H9 (cell line): ENCODE measurements at regions not wholly inside any gene's neighbourhood (a gene's known extent, or its start where the extent isn't known, plus 50 kb on each side); places are given as distances from the start of the nearest gene placed in this dataset.

Source experiments
- DNase-seq: peaks from one replicate; pipeline ENCODE4 v3.0.0-alpha.2; 2017
- H2AFZ ChIP-seq: one replicate; pipeline ENCODE4 v1.6.1; 2013; ENCODE audit warnings: mild to moderate bottlenecking, low read length, control low read depth, moderate library complexity
- H2AK5ac ChIP-seq: 2 replicates; pipeline ENCODE4 v1.6.1; 2013; ENCODE audit warnings: low read length, control low read depth, mixed read lengths; ENCODE audit not compliant: insufficient read length
- H2BK120ac ChIP-seq: one replicate; pipeline ENCODE4 v1.6.1; 2013; ENCODE audit warnings: low read depth, mild to moderate bottlenecking, low read length, control low read depth, inconsistent platforms; ENCODE audit not compliant: poor library complexity, severe bottlenecking
- H2BK12ac ChIP-seq: 2 replicates; pipeline ENCODE4 v1.6.1; 2013; ENCODE audit warnings: low read length, control low read depth, mixed read lengths, low read depth; ENCODE audit not compliant: insufficient read length
- H2BK15ac ChIP-seq: 2 replicates; pipeline ENCODE4 v1.6.1; 2013; ENCODE audit warnings: low read depth, low read length, control low read depth
- H2BK20ac ChIP-seq: one replicate; pipeline ENCODE4 v1.6.1; 2013; ENCODE audit warnings: low read depth, mild to moderate bottlenecking, low read length, control low read depth, inconsistent platforms; ENCODE audit not compliant: poor library complexity, severe bottlenecking
- H2BK5ac ChIP-seq: 2 replicates; pipeline ENCODE4 v1.6.1; 2013; ENCODE audit warnings: low read length, control low read depth, mixed read lengths; ENCODE audit not compliant: insufficient read length
- H3K14ac ChIP-seq: 2 replicates; pipeline ENCODE4 v1.6.1; 2013; ENCODE audit warnings: low read length, control low read depth; ENCODE audit not compliant: insufficient read depth
- H3K18ac ChIP-seq: 2 replicates; pipeline ENCODE4 v1.6.1; 2013; ENCODE audit warnings: low read depth, mild to moderate bottlenecking, mixed read lengths, low read length, control low read depth; ENCODE audit not compliant: insufficient read length
- H3K23ac ChIP-seq: 2 replicates; pipeline ENCODE4 v1.6.1; 2013; ENCODE audit warnings: low read length, control low read depth, mixed read lengths, low read depth; ENCODE audit not compliant: insufficient read length
- H3K23me2 ChIP-seq: 2 replicates; pipeline ENCODE4 v1.6.1; 2013; ENCODE audit warnings: low read depth, mild to moderate bottlenecking, mixed read lengths, low read length, control low read depth; ENCODE audit not compliant: insufficient read length, poor library complexity, severe bottlenecking
- H3K27ac ChIP-seq: 2 replicates; pipeline ENCODE4 v1.5.1; 2013; ENCODE audit warnings: low read length, control low read depth, mixed read lengths, low read depth; ENCODE audit not compliant: insufficient read length
- H3K27me3 ChIP-seq: 2 replicates; pipeline ENCODE4 v1.6.1; 2013; ENCODE audit warnings: low read length, control low read depth, inconsistent platforms; ENCODE audit not compliant: insufficient read depth
- H3K4ac ChIP-seq: 2 replicates; pipeline ENCODE4 v1.6.1; 2013; ENCODE audit warnings: low read depth, mild to moderate bottlenecking, control low read depth, inconsistent platforms, low read length, moderate library complexity
- H3K4me1 ChIP-seq: 2 replicates; pipeline ENCODE4 v1.6.1; 2013; ENCODE audit warnings: low read length, control low read depth, inconsistent platforms; ENCODE audit not compliant: insufficient read depth
- H3K4me2 ChIP-seq: 2 replicates; pipeline ENCODE4 v1.6.1; 2013; ENCODE audit warnings: low read length, control low read depth, mixed read lengths; ENCODE audit not compliant: insufficient read length, insufficient read depth
- H3K56ac ChIP-seq: 2 replicates; pipeline ENCODE4 v1.6.1; 2013; ENCODE audit warnings: low read depth, mild to moderate bottlenecking, mixed read lengths, low read length, control low read depth; ENCODE audit not compliant: insufficient read length
- H3K79me1 ChIP-seq: 2 replicates; pipeline ENCODE4 v1.6.1; 2013; ENCODE audit warnings: low read depth, mild to moderate bottlenecking, moderate library complexity, low read length, control low read depth, inconsistent platforms; ENCODE audit not compliant: insufficient read depth, poor library complexity, severe bottlenecking
- H3K79me2 ChIP-seq: 2 replicates; pipeline ENCODE4 v1.6.1; 2013; ENCODE audit warnings: low read length, control low read depth, inconsistent platforms; ENCODE audit not compliant: insufficient read depth
- H3K9ac ChIP-seq: 2 replicates; pipeline ENCODE4 v1.6.1; 2013; ENCODE audit warnings: low read length, control low read depth, mixed read lengths; ENCODE audit not compliant: insufficient read length; ENCODE audit errors: extremely low read depth
- H3K9me3 ChIP-seq: one replicate; pipeline ENCODE4 v1.6.1; 2013; ENCODE audit warnings: low read depth, low read length, inconsistent platforms; ENCODE audit not compliant: control insufficient read depth
- H3T11ph ChIP-seq: one replicate; pipeline ENCODE4 v1.6.1; 2013; ENCODE audit warnings: mild to moderate bottlenecking, low read length, control low read depth, inconsistent platforms
- H4K20me1 ChIP-seq: one replicate; pipeline ENCODE4 v1.6.1; 2013; ENCODE audit not compliant: control insufficient read depth, insufficient read length, insufficient read depth
- H4K5ac ChIP-seq: 2 replicates; pipeline ENCODE4 v1.6.1; 2013; ENCODE audit warnings: low read depth, mild to moderate bottlenecking, mixed read lengths, low read length, control low read depth; ENCODE audit not compliant: insufficient read length
- H4K8ac ChIP-seq: replicated peaks from 2 replicates; pipeline ENCODE4 v1.6.1; 2013; ENCODE audit warnings: low read length, control low read depth, mixed read lengths, low read depth; ENCODE audit not compliant: insufficient read length
- H4K91ac ChIP-seq: 2 replicates; pipeline ENCODE4 v1.6.1; 2013; ENCODE audit warnings: low read depth, mild to moderate bottlenecking, moderate library complexity, mixed read lengths, low read length, control low read depth; ENCODE audit not compliant: insufficient read length
- H3K27ac Mint-ChIP-seq, 3 experiments: 2 replicates in 2 of 3; 3 replicates in 1 of 3; pipeline ENCODE4 v1.8.0; 2020 to 2021; ENCODE audit warnings: mixed read lengths in 3 of 3, mild to moderate bottlenecking in 1 of 3, moderate library complexity in 1 of 3
- H3K27me3 Mint-ChIP-seq: 2 replicates; pipeline ENCODE4 v1.8.0; 2021; ENCODE audit warnings: low read depth, mild to moderate bottlenecking, moderate library complexity, mixed read lengths
- H3K36me3 Mint-ChIP-seq, 3 experiments: 2 replicates in 2 of 3; 3 replicates in 1 of 3; pipeline ENCODE4 v1.8.0; 2020 to 2021; ENCODE audit warnings: low read depth in 3 of 3, mixed read lengths in 3 of 3; ENCODE audit not compliant: insufficient read depth in 1 of 3
- H3K4me1 Mint-ChIP-seq, 2 experiments: 2 replicates each; pipeline ENCODE4 v1.8.0; 2020; ENCODE audit warnings: mixed read lengths in 2 of 2
- H3K4me3 Mint-ChIP-seq, 2 experiments: 2 replicates in 1 of 2; 3 replicates in 1 of 2; pipeline ENCODE4 v1.8.0; 2020 to 2021; ENCODE audit warnings: mild to moderate bottlenecking in 2 of 2, mixed read lengths in 2 of 2, moderate library complexity in 1 of 2
- H3K9me3 Mint-ChIP-seq, 2 experiments: 2 replicates in 1 of 2; 3 replicates in 1 of 2; pipeline ENCODE4 v1.8.0; 2020; ENCODE audit warnings: mild to moderate bottlenecking in 2 of 2, mixed read lengths in 2 of 2, moderate library complexity in 1 of 2
- CTCF ChIP-seq: fragments of 200-600 bp; sonication (generic); conservative IDR thresholded peaks from 3 replicates; pipeline ENCODE4 v1.8.0; 2021; ENCODE audit warnings: antibody characterized with exemption, mild to moderate bottlenecking
- WGBS: extraction: QIAGEN DNeasy Blood & Tissue Kit; methylation state at CpG from one replicate; pipeline ENCODE4 v1.1.7; 2013; ENCODE audit warnings: missing lambda C conversion rate, low lambda C conversion rate, mixed read lengths; ENCODE audit not compliant: insufficient read length; ENCODE audit errors: extremely low coverage; 5-methylcytosine and 5-hydroxymethylcytosine counted together

GRCh38 chrX:68945081-68945602 is 116.3 kb downstream of the EFNB1 start:
- Histone ChIP-seq H3K79me1 (no peaks in the 10 kb centered on the region), H2BK5ac (no peak overlapping the region), H3K79me2 (no peaks in the 10 kb centered on the region), H3K9me3 (no peaks in the 10 kb centered on the region), H4K8ac (no peak overlapping the region), H3K14ac (no peak overlapping the region), H4K20me1 (no peaks in the 10 kb centered on the region), H3K4me2 (no peak overlapping the region), H3K4ac (no peak overlapping the region), H3K18ac (no peak overlapping the region), H3K9ac (no peak overlapping the region), H3K4me1 (no peaks in the 10 kb centered on the region), H2BK120ac (no peak overlapping the region), H2AK5ac (no peak overlapping the region), H2BK12ac (no peak overlapping the region), H4K91ac (no peak overlapping the region), H2BK20ac (no peak overlapping the region), H2AFZ (no peak overlapping the region), H3K23ac (no peak overlapping the region), H4K5ac (no peak overlapping the region), H3K27ac (no peak overlapping the region), H2BK15ac (no peak overlapping the region), H3K23me2 (no peaks in the 10 kb centered on the region), H3K56ac (no peak overlapping the region), H3T11ph (no peak overlapping the region), H3K27me3 (no peaks in the 10 kb centered on the region; the same call in 1 of the 2 replicates)
- no peak overlapping the region for H3K4me3 Mint-ChIP-seq
- H3K27me3 Mint-ChIP-seq = peaks cover 15% of the 10 kb centered on the region
- no CpG with 5 or more reads among the region's 2 CpGs for WGBS
- TF ChIP-seq CTCF = no peak
- no peak for DNase-seq
- peaks cover 73 to 85% of the 10 kb centered on the region in 2 experiments for H3K9me3 Mint-ChIP-seq
- peaks cover 0 to 2% (median 0%) of the 10 kb centered on the region in 3 experiments; a peak in 2 of 7 replicates for H3K36me3 Mint-ChIP-seq
- H3K27ac Mint-ChIP-seq = no peak overlapping the region
- H3K4me1 Mint-ChIP-seq = peaks cover 0 to 18% of the 10 kb centered on the region in 2 experiments; a peak in 2 of 4 replicates
